Astrocyte of the spinal cord (primary cell): ENCODE measurements at regions not wholly inside any gene's neighbourhood (a gene's known extent, or its start where the extent isn't known, plus 50 kb on each side); places are given as distances from the start of the nearest gene placed in this dataset.

Experiments used
- DNase-seq: peaks from one replicate; pipeline ENCODE4 v3.0.0; 2011; ENCODE audit warnings: low read depth, low spot score
- H3K4me3 ChIP-seq: 2 replicates; pipeline ENCODE4 v1.5.1; 2011; ENCODE audit warnings: low read depth, mild to moderate bottlenecking, low read length, moderate library complexity
- CTCF ChIP-seq: IDR thresholded peaks from 2 replicates; pipeline ENCODE4 v1.5.1; 2012; ENCODE audit warnings: low read depth, mild to moderate bottlenecking, low read length, inconsistent platforms
- in situ Hi-C: cut with HindIII; loops from 2 replicates; pipeline ENCODE4 v1.10.0; 2017; ENCODE audit warnings: low sequenced_read_pairs

GRCh38 chr9:38224941-38225340 lies 155.9 kb upstream of the SHB start:
- no peak overlapping the region for H3K4me3 ChIP-seq
- no peak for TF ChIP-seq CTCF
- no peak for DNase-seq
- in situ Hi-C loops, result no loop called here

GRCh38 chr9:38216572-38216971 lies 147.5 kb upstream of the SHB start:
- no peak overlapping the region for H3K4me3 ChIP-seq
- no peak for DNase-seq
- TF ChIP-seq CTCF, result no peak
- in situ Hi-C loops, result no loop called here

- DNase-seq, result no peak
- no peak for TF ChIP-seq CTCF
- in situ Hi-C loops, result no loop called here
- no peak overlapping the region for H3K4me3 ChIP-seq
Measured at GRCh38 chr9:38215465-38215864, 146.4 kb upstream of the SHB start.

- DNase-seq, result no peak
- H3K4me3 ChIP-seq, result no peak overlapping the region
- TF ChIP-seq CTCF, result no peak
- in situ Hi-C loops, result no loop called here
Measured at GRCh38 chr9:38214432-38214831, 145.4 kb upstream of the SHB start.

- TF ChIP-seq CTCF, result no peak
- in situ Hi-C loops, result no loop called here
- no peak overlapping the region for H3K4me3 ChIP-seq
- DNase-seq, result no peak
Measured at GRCh38 chr9:38213631-38214299, 144.7 kb upstream of the SHB start.

GRCh38 chr9:38212016-38212415 lies 143.0 kb upstream of the SHB start:
- H3K4me3 ChIP-seq, result no peak overlapping the region
- TF ChIP-seq CTCF, result no peak
- DNase-seq, result no peak
- in situ Hi-C loops, result no loop called here
